HepG2 (cell line): ENCODE measurements at regions not wholly inside any gene's neighbourhood (a gene's known extent, or its start where the extent isn't known, plus 50 kb on each side); places are given as distances from the start of the nearest gene placed in this dataset.

Experiments used
- ATAC-seq: fragments of 200-7000 bp; cut with Tn5 transposase; 3 replicates; pipeline ENCODE4 v1.9.1; 2020; ENCODE audit warnings: mild to moderate bottlenecking, moderate library complexity
- BruUV-seq: library from RNA; stranded (reverse); fragments of 400-500 nt; replicated peaks from 2 replicates; lab custom pipeline; 2021; lab: Mats Ljungman, UMichigan
- CTCF ChIA-PET: fragments of 300-600 bp; formaldehyde crosslinking; extraction: SDS; loops from one replicate; lab custom pipeline; 2021; ENCODE audit warnings: low total read pairs, inconsistent platforms, low intra/inter-chr PET ratio; lab: Yijun Ruan, JAX
- POLR2A ChIA-PET: fragments of 350-600 bp; sonication (Branson Sonifier 250); formaldehyde crosslinking; loops from one replicate; lab custom pipeline; 2020; ENCODE audit warnings: antibody characterized with exemption, inconsistent platforms; lab: Yijun Ruan, JAX
- DNase-seq: peaks from one replicate; pipeline ENCODE4 v3.0.0-alpha.2; 2015; ENCODE audit warnings: low spot score
- FAIRE-seq: peaks from 3 replicates; lab custom pipeline; 2011; peaks lifted over from hg19 to GRCh38; lab: Jason Lieb, UNC
- H2AFZ ChIP-seq: one replicate; pipeline ENCODE4 v1.6.1; 2011; ENCODE audit warnings: low read length, inconsistent platforms
- H3K27ac ChIP-seq: fragments of 300-600 bp; 3 replicates; pipeline ENCODE4 v1.8.0; 2011; ENCODE audit warnings: mixed run types, mild to moderate bottlenecking, mixed read lengths, low read length, inconsistent platforms; ENCODE audit not compliant: insufficient read depth; ENCODE audit errors: extremely low read length
- H3K27me3 ChIP-seq, 2 experiments: fragments of 200-600 bp in 1 of 2; 2 replicates in 1 of 2; 3 replicates in 1 of 2; pipeline versions ENCODE4 v1.6.0 to v1.8.0; 2011; ENCODE audit warnings: low read length in 2 of 2, mild to moderate bottlenecking in 2 of 2, moderate library complexity in 2 of 2, inconsistent platforms in 1 of 2; ENCODE audit not compliant: insufficient read depth in 2 of 2, control insufficient read depth in 1 of 2
- H3K36me3 ChIP-seq, 2 experiments: fragments of 200-600 bp in 1 of 2; replicated peaks in 1 of 2; 2 replicates in 1 of 2; 3 replicates in 1 of 2; pipeline versions ENCODE4 v1.5.1 to v1.8.0; 2011; ENCODE audit warnings: low read length in 2 of 2, inconsistent platforms in 1 of 2; ENCODE audit not compliant: insufficient read depth in 2 of 2, control insufficient read depth in 1 of 2
- H3K4me1 ChIP-seq: 2 replicates; pipeline ENCODE4 v1.5.1; 2012; ENCODE audit warnings: low read length, inconsistent platforms; ENCODE audit not compliant: insufficient read depth
- H3K4me2 ChIP-seq: 2 replicates; pipeline ENCODE4 v1.6.0; 2011; ENCODE audit warnings: low read depth, low read length, inconsistent platforms
- H3K4me3 ChIP-seq, 3 experiments: fragments of 200-600 bp in 1 of 3; sonication (generic), shearing (Covaris generic) in 1 of 3; replicated peaks in 1 of 3; 2 replicates each; pipeline ENCODE4 v1.5.1; 2011 to 2016; ENCODE audit warnings: low read length in 3 of 3, inconsistent platforms in 2 of 3, low read depth in 2 of 3, mild to moderate bottlenecking in 2 of 3, control low read depth in 1 of 3, mixed read lengths in 1 of 3; ENCODE audit not compliant: insufficient read depth in 1 of 3
- H3K79me2 ChIP-seq: one replicate; pipeline ENCODE4 v1.6.1; 2011; ENCODE audit warnings: low read length, inconsistent platforms; ENCODE audit not compliant: insufficient read depth
- H3K9ac ChIP-seq: 2 replicates; pipeline ENCODE4 v1.6.0; 2011; ENCODE audit warnings: mild to moderate bottlenecking, low read depth, low read length, inconsistent platforms; ENCODE audit not compliant: insufficient read depth
- H3K9me3 ChIP-seq: 2 replicates; pipeline ENCODE4 v1.5.1; 2012; ENCODE audit warnings: mild to moderate bottlenecking, low read length
- H4K20me1 ChIP-seq: 2 replicates; pipeline ENCODE4 v1.6.0; 2011; ENCODE audit warnings: inconsistent platforms, mild to moderate bottlenecking, low read length, moderate library complexity; ENCODE audit not compliant: insufficient read depth
- CCAR2 ChIP-seq: fragments of 200-400 bp; formaldehyde crosslinking; optimal IDR thresholded peaks from 2 replicates; pipeline ENCODE3; 2018; ENCODE audit warnings: low read depth, mild to moderate bottlenecking, low read length, moderate library complexity
- CEBPB ChIP-seq: IDR thresholded peaks from 2 replicates; pipeline ENCODE4 v1.6.1; 2011; ENCODE audit warnings: low read depth, low read length, improper control_type of control experiment, borderline replicate concordance
- NFKB2 ChIP-seq: sonication (generic); formaldehyde crosslinking; IDR thresholded peaks from 2 replicates; pipeline ENCODE4 v1.4.0; 2020; ENCODE audit warnings: missing genetic modification reagents, borderline replicate concordance
- NFRKB ChIP-seq: fragments of 450-650 bp; IDR thresholded peaks from 2 replicates; pipeline ENCODE4 v1.6.1; 2017
- NR1H2 ChIP-seq: sonication (generic); formaldehyde crosslinking; IDR thresholded peaks from 2 replicates; pipeline ENCODE4 v1.8.1; 2022; ENCODE audit warnings: low read depth, missing genetic modification reagents, borderline replicate concordance
- SSRP1 ChIP-seq: IDR thresholded peaks from 2 replicates; pipeline ENCODE4 v1.6.1; 2016; ENCODE audit warnings: control low read depth
- ZSCAN30 ChIP-seq: sonication (generic); formaldehyde crosslinking; IDR thresholded peaks from 2 replicates; pipeline ENCODE4 v1.5.0; 2020; ENCODE audit warnings: mild to moderate bottlenecking, missing genetic modification reagents
- WGBS: methylation state at CpG from one replicate; pipeline ENCODE4 v1.1.6; 2017; ENCODE audit warnings: low lambda C conversion rate; 5-methylcytosine and 5-hydroxymethylcytosine counted together
- in situ Hi-C: cut with HindIII; loops from 2 replicates; pipeline ENCODE4 v1.10.0; 2017; ENCODE audit warnings: low pct_unique_long_range_greater_than_20kb; ENCODE audit not compliant: extremely low pct_ligation_motif_present
- intact Hi-C: fragments of 100-400 bp; cut with micrococcal nuclease; formaldehyde crosslinking; loops from one replicate; pipeline ENCODE4 v1.10.0; 2022; ENCODE audit not compliant: unreplicated experiment
- TF ChIP-seq, protein P1 (sequence below): IDR thresholded peaks from 2 replicates; pipeline ENCODE4 v1.6.1; 2016; ENCODE audit warnings: low read depth, borderline replicate concordance
- TF ChIP-seq, protein P2 (sequence below): sonication (generic); formaldehyde crosslinking; IDR thresholded peaks from 2 replicates; pipeline ENCODE4 v1.5.1; 2020; ENCODE audit warnings: missing genetic modification reagents, mild to moderate bottlenecking, borderline replicate concordance
- TF ChIP-seq, protein P3 (sequence below): sonication (generic); formaldehyde crosslinking; conservative IDR thresholded peaks from 2 replicates; pipeline ENCODE4 v1.4.0; 2020; ENCODE audit warnings: missing genetic modification reagents
- TF ChIP-seq, protein P4 (sequence below): sonication (generic); formaldehyde crosslinking; IDR thresholded peaks from 2 replicates; pipeline ENCODE4 v1.8.1; 2022; ENCODE audit warnings: mild to moderate bottlenecking, missing genetic modification reagents
- TF ChIP-seq, protein P5 (sequence below): sonication (generic); formaldehyde crosslinking; IDR thresholded peaks from 2 replicates; pipeline ENCODE4 v1.5.0; 2020; ENCODE audit warnings: missing genetic modification reagents
- TF ChIP-seq, protein P6 (sequence below), 2 experiments: sonication (generic) in 1 of 2; formaldehyde crosslinking in 1 of 2; IDR thresholded peaks; 2 replicates each; pipeline versions ENCODE4 v1.4.0 to v1.6.1; 2016 to 2020; ENCODE audit warnings: borderline replicate concordance in 1 of 2, low read depth in 1 of 2, mild to moderate bottlenecking in 1 of 2, missing genetic modification reagents in 1 of 2

DNA sequence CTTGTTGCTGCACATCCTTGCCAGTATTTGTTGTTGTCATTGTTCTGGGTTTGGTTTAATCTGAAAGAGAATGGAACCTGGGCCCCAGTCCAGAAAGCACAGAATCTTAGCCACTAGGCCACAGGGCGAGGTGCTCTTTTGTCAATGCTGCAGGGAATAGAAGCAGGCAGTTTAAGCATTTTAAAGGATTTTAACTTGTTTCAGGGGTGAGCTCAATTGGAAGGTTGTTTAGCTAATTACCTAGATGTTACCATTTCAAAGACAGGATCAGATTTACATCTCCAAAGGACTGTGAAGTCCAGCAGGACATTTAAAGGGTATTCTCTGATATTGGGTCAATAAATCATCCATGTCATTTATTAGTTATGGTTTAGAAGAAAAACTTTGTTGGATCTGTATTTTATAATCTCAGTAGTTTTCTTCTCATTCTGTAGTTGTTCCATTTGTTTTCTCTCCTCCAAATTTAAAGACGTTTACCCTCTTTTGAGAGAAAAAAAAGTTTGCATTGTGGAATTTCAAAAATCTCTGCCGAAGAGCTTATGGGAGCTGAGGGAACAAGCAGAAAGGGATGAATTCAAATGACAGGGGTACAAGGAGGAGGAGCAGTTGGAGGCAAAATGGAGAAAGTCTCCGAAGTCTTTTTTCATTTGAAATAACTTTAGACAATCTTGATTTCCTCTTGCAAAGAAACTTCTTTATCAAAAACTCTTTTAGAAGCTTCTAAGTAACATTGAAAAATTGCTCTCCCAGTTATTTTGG lies 57.5 kb upstream of the FAM47C start:
- intact Hi-C loops (no loop called here), in situ Hi-C loops (no loop called here)
- Histone ChIP-seq H3K9me3 (no peaks in the 10 kb centered on the region), H3K4me1 (no peaks in the 10 kb centered on the region), H2AFZ (no peak overlapping the region), H3K27ac (no peak overlapping the region), H4K20me1 (no peaks in the 10 kb centered on the region), H3K36me3 (no peaks in the 10 kb centered on the region), H3K4me3 (no peak overlapping the region), H3K27me3 (no peaks in the 10 kb centered on the region), H3K4me2 (no peak overlapping the region), H3K79me2 (no peaks in the 10 kb centered on the region), H3K9ac (no peak overlapping the region)
- ATAC-seq (no peak), FAIRE-seq (no peak), DNase-seq (no peak)
- no TSS peak for BruUV-seq
- WGBS = 0% methylated on average over 4 of the region's 4 CpGs
- CTCF ChIA-PET = no interaction called here
- POLR2A ChIA-PET = no interaction called here
- no peak for TF ChIP-seq CCAR2
- TF ChIP-seq SSRP1 (CRISPR knock-in tag) = no peak
- no peak for TF ChIP-seq NFKB2 (CRISPR knock-in tag)
- TF ChIP-seq, protein P1, sequence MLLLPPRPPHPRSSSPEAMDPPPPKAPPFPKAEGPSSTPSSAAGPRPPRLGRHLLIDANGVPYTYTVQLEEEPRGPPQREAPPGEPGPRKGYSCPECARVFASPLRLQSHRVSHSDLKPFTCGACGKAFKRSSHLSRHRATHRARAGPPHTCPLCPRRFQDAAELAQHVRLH (CRISPR knock-in tag) = no peak
- TF ChIP-seq NFRKB = no peak
- TF ChIP-seq, protein P2, sequence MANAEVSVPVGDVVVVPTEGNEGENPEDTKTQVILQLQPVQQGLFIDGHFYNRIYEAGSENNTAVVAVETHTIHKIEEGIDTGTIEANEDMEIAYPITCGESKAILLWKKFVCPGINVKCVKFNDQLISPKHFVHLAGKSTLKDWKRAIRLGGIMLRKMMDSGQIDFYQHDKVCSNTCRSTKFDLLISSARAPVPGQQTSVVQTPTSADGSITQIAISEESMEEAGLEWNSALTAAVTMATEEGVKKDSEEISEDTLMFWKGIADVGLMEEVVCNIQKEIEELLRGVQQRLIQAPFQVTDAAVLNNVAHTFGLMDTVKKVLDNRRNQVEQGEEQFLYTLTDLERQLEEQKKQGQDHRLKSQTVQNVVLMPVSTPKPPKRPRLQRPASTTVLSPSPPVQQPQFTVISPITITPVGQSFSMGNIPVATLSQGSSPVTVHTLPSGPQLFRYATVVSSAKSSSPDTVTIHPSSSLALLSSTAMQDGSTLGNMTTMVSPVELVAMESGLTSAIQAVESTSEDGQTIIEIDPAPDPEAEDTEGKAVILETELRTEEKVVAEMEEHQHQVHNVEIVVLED (CRISPR knock-in tag) = no peak
- TF ChIP-seq NR1H2 (CRISPR knock-in tag) = no peak
- TF ChIP-seq, protein P3, sequence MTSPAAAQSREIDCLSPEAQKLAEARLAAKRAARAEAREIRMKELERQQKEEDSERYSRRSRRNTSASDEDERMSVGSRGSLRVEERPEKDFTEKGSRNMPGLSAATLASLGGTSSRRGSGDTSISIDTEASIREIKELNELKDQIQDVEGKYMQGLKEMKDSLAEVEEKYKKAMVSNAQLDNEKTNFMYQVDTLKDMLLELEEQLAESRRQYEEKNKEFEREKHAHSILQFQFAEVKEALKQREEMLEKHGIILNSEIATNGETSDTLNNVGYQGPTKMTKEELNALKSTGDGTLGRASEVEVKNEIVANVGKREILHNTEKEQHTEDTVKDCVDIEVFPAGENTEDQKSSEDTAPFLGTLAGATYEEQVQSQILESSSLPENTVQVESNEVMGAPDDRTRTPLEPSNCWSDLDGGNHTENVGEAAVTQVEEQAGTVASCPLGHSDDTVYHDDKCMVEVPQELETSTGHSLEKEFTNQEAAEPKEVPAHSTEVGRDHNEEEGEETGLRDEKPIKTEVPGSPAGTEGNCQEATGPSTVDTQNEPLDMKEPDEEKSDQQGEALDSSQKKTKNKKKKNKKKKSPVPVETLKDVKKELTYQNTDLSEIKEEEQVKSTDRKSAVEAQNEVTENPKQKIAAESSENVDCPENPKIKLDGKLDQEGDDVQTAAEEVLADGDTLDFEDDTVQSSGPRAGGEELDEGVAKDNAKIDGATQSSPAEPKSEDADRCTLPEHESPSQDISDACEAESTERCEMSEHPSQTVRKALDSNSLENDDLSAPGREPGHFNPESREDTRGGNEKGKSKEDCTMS = no peak
- no peak for TF ChIP-seq ZSCAN30 (CRISPR knock-in tag)
- TF ChIP-seq CEBPB = no peak
- TF ChIP-seq, protein P4, sequence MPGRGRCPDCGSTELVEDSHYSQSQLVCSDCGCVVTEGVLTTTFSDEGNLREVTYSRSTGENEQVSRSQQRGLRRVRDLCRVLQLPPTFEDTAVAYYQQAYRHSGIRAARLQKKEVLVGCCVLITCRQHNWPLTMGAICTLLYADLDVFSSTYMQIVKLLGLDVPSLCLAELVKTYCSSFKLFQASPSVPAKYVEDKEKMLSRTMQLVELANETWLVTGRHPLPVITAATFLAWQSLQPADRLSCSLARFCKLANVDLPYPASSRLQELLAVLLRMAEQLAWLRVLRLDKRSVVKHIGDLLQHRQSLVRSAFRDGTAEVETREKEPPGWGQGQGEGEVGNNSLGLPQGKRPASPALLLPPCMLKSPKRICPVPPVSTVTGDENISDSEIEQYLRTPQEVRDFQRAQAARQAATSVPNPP = no peak
- TF ChIP-seq, protein P5, sequence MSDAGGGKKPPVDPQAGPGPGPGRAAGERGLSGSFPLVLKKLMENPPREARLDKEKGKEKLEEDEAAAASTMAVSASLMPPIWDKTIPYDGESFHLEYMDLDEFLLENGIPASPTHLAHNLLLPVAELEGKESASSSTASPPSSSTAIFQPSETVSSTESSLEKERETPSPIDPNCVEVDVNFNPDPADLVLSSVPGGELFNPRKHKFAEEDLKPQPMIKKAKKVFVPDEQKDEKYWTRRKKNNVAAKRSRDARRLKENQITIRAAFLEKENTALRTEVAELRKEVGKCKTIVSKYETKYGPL (CRISPR knock-in tag) = no peak
- TF ChIP-seq, protein P6, sequence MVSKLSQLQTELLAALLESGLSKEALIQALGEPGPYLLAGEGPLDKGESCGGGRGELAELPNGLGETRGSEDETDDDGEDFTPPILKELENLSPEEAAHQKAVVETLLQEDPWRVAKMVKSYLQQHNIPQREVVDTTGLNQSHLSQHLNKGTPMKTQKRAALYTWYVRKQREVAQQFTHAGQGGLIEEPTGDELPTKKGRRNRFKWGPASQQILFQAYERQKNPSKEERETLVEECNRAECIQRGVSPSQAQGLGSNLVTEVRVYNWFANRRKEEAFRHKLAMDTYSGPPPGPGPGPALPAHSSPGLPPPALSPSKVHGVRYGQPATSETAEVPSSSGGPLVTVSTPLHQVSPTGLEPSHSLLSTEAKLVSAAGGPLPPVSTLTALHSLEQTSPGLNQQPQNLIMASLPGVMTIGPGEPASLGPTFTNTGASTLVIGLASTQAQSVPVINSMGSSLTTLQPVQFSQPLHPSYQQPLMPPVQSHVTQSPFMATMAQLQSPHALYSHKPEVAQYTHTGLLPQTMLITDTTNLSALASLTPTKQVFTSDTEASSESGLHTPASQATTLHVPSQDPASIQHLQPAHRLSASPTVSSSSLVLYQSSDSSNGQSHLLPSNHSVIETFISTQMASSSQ (IDR thresholded peaks at IDR 0.05; ENCODE audit: low read depth) = no peak
- TF ChIP-seq, protein P6 (CRISPR knock-in tag; IDR thresholded peaks at IDR 0.05; ENCODE audit: borderline replicate concordance) = no peak
